NCI-H2196 (cell line): ENCODE measurements at regions not wholly inside any gene's neighbourhood (a gene's known extent, or its start where the extent isn't known, plus 50 kb on each side); places are given as distances from the start of the nearest gene placed in this dataset.

Experiments used
- DNase-seq: peaks from one replicate; lab custom pipeline; 2025; ENCODE audit not compliant: unreplicated experiment; lab: John Stamatoyannopoulos, UW

DNA sequence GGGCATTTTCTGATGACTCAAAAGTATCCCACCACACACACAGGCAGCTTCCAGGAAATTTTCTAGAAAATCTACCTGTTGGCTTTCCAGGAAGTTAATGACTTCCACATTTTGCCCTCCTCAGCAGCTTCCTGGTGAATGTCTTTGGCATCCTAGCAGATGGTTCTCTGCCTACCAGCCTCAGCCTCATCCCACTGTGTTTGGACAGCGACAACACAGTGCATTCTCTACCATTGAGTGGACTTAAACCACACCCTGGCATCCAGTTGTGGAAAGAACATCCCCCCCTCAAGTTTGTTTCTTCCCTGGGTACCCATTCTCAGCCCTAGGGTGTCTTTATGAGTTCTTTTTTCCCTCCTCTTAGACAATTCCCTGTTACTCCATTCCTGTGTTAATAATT lies 50.8 kb upstream of the GADL1 start:
- no peak for DNase-seq

- DNase-seq: no peak
Measured at GRCh38 chr3:30948426-30948825, 54.0 kb upstream of the GADL1 start.

- no peak for DNase-seq
Measured at GRCh38 chr3:30951826-30952225, 57.4 kb upstream of the GADL1 start.

GRCh38 chr3:30952786-30953185 lies 58.3 kb upstream of the GADL1 start:
- no peak for DNase-seq

- DNase-seq: no peak
Measured at GRCh38 chr3:30954426-30954825, 60.0 kb upstream of the GADL1 start.

DNA sequence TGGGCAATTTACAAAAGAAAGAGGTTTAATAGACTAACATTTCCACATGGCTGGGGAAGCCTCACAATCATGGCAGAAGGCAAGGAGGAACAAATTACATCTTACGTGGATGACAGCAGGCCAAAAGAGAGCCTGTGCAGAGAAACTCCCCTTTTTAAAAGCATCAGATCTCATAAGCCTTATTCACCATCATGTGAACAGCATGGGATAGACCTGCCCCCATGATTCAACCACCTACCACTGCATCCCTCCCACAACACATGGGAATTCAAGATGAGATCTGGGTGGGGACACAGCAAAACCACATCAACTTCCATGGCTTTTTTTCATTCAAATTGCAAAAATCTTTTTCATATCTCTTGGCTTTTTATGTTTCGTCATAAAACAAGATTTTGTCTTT lies 67.6 kb upstream of the GADL1 start:
- no peak for DNase-seq

DNA sequence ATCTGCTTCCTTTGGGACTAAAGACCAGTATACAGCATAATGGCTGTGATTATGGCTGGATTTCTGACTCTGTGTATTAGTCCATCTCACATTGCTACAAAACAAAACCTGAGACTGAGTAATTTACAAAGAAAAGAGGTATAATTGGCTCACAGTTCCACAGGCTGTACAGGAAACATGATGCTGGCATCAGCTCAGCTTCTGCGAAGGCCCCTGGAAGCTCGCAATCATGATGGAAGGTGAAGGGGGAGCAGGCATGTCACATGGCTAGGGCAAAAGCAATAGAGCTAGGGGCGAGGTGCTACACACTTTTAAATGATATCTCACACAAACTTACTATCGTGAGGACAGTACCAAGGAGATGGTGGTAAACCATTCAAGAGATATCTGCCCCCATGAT lies 68.0 kb upstream of the GADL1 start:
- DNase-seq: no peak

GRCh38 chr3:30963223-30963722 lies 68.8 kb upstream of the GADL1 start:
- DNase-seq: no peak

GRCh38 chr3:30964612-30965011 lies 70.2 kb upstream of the GADL1 start:
- no peak for DNase-seq

GRCh38 chr3:30966896-30967295 lies 72.4 kb upstream of the GADL1 start:
- DNase-seq: no peak

DNA sequence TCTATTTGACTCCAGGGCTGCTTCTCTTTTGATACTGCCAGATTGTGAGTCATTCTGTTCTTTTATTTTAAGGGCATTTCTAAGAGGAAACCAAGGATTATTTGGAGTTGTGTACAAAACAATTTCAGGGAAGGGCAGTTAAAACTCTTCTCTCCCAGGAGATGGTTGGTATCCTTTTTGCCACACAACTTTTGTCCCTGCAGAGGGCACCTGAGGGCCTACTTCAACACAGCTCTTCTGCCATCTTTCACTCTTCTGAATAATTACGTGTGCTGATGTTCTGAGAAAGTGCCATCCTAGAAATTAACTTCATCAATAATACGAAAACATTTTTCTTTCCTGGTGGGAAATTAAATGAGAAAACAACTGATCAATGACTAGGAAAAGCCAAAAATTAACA lies 75.7 kb upstream of the GADL1 start:
- DNase-seq: no peak

DNA sequence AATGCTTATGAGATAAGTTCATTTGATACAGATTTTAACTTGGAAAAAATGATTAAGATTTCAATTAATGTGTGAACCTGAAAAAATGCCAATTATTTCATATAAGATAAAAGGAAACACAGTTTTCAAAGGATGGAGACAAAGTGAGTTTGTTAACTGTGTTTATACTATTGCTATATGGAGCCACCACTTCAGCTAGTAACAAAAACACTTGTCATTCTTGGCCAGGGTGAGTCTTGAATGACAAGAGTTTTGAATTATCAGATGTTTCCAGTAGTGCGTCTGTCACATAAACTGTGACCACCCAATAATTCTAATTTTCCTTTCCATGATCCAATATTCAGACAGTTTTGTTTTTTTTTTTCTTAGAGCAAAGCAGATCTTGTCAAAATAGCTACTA lies 78.0 kb upstream of the GADL1 start:
- DNase-seq: no peak

GRCh38 chr3:30974071-30974470 lies 79.6 kb upstream of the GADL1 start:
- no peak for DNase-seq

GRCh38 chr3:30977592-30977991 lies 83.1 kb upstream of the GADL1 start:
- no peak for DNase-seq

DNA sequence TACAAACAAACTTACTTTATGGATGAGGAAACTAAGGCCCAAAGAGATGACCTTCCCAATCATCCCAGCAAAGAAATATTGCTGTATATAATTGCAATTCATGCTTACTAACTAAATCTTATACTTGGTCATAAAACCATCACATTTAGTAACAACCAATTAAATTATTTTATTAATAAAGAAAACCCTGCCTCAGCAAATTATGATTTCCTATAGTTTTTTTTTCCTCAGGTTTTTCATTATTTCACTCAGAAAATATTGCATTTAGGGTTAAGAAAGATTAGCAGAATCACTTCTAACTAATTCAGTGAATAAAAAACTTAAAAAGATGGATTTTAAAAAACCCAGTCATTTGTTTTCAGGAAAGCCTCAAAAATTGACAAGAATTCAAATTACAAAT lies 86.5 kb upstream of the GADL1 start:
- no peak for DNase-seq

- DNase-seq: no peak
Measured at GRCh38 chr3:30982416-30983075, 88.1 kb upstream of the GADL1 start.

- no peak for DNase-seq
Measured at GRCh38 chr3:30984855-30985749, 90.6 kb upstream of the GADL1 start.

DNA sequence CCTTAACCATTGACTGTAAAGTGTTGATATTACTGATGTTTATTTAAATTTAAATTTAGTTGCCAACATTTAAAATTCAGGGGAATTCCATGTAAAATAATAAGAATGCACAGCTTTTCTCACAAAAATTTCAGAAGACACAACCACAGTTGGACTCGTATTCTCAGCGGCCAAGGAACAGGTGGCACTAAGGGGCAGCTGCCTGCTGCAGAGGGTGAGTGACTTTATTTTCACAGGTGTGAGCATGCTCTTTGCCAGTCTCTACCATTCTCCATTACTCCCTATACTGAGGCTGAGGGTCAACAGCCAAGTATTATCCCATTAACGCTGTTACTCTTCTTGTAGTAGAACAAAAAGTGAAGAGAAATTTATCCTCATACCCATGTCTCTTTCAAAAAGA lies 92.1 kb upstream of the GADL1 start:
- DNase-seq: no peak

- DNase-seq: no peak
Measured at GRCh38 chr3:30988769-30989168, 94.3 kb upstream of the GADL1 start.

GRCh38 chr3:30989276-30990030 lies 95.0 kb upstream of the GADL1 start:
- DNase-seq: no peak

DNA sequence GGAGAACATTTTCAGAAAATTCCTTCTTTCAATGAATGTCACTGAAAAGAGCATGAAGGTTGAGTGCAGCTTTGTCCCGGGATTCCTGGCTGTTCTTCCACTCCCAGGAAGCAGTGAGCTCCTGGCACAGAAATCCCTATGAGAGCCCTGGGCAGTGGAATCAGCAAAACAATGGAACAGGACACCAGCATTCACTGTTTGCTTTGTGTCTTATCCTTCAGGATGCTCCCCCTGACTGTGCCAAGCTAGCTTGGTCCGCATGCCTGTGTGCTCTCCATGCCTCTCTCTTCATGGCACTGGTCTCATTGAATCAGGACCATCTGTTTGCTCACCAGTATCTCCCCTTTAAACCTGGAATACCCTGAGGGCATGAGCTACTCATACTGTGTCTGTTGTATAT lies 102.0 kb upstream of the GADL1 start:
- no peak for DNase-seq

DNA sequence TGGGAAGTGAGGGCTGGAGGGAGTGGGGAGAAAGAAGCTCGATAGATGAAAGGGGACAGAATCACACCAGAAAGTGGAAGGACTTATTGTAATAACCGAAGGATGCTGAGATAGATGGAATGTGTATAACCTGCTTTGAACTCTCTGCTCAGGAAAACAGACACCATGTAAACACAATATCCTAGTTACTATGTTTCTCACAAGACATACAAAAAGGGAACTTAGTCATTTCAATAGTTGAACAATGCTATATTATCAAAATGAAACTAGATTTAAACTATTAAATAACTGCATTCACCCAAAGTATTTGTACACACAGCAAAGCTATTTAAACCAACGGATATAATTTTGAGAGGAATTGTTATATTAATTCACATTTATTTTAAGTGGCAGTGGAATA lies 108.3 kb upstream of the GADL1 start:
- DNase-seq: no peak
